Activated CD8-positive, alpha-beta memory T cell treated with anti-CD3 and anti-CD28 coated beads, Interleukin-2, amount 10 ng/mL, durations not matched to agents 7 days and 5 days (primary cell): ENCODE measurements at regions not wholly inside any gene's neighbourhood (a gene's known extent, or its start where the extent isn't known, plus 50 kb on each side); places are given as distances from the start of the nearest gene placed in this dataset.

Experiments used
- ATAC-seq: fragments of 150-1000 bp; cut with Tn5 transposase; one replicate; pipeline ENCODE4 v1.10.0; 2021; ENCODE audit warnings: moderate library complexity
- CTCF ChIA-PET: fragments of 350-600 bp; sonication (Branson Sonifier 250); formaldehyde crosslinking; loops from one replicate; lab custom pipeline; 2021; ENCODE audit warnings: antibody characterized with exemption; lab: Charles Lee
- DNase-seq: peaks from one replicate; pipeline ENCODE4 v3.0.0-alpha.2; 2020
- H3K27ac Mint-ChIP-seq: one replicate; pipeline ENCODE4 v1.8.0; 2021; ENCODE audit warnings: mild to moderate bottlenecking, mixed read lengths
- H3K27me3 Mint-ChIP-seq: one replicate; pipeline ENCODE4 v1.8.0; 2021; ENCODE audit warnings: mixed read lengths
- H3K36me3 Mint-ChIP-seq: one replicate; pipeline ENCODE4 v1.8.0; 2021; ENCODE audit warnings: mild to moderate bottlenecking, mixed read lengths
- H3K4me1 Mint-ChIP-seq: one replicate; pipeline ENCODE4 v1.8.0; 2021; ENCODE audit warnings: mixed read lengths
- H3K4me3 Mint-ChIP-seq: one replicate; pipeline ENCODE4 v1.8.0; 2021; ENCODE audit warnings: mild to moderate bottlenecking, moderate library complexity, mixed read lengths
- H3K9me3 Mint-ChIP-seq: one replicate; pipeline ENCODE4 v1.8.0; 2022; ENCODE audit warnings: low read depth, mixed read lengths

DNA sequence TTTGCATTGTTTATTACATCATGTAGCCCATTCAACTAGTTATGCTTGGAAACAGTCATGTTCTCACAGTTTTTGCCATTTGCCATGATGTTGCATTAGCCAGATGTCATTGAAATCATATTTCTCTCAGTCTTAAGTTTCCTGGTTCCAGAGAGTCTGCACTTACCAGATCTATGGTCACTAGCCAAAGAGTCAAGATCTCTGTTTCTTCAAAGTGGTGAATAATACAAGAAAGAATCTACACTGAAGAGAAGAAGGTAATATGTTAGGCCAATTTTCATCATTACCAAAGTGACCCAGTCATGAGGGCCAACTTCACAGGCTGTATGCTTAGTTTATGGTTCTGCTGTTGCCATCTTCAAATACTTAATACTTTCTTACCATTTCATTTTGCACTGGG is 89.0 kb upstream of the PHYHIPL start:
- CTCF ChIA-PET, result no interaction called here
- H3K9me3 Mint-ChIP-seq, result peaks cover 6% of the 10 kb centered on the region
- ATAC-seq, result no peak
- no peak overlapping the region for H3K4me3 Mint-ChIP-seq
- H3K27ac Mint-ChIP-seq, result no peak overlapping the region
- DNase-seq, result no peak
- H3K36me3 Mint-ChIP-seq, result no peaks in the 10 kb centered on the region
- H3K4me1 Mint-ChIP-seq, result no peaks in the 10 kb centered on the region
- no peaks in the 10 kb centered on the region for H3K27me3 Mint-ChIP-seq

DNA sequence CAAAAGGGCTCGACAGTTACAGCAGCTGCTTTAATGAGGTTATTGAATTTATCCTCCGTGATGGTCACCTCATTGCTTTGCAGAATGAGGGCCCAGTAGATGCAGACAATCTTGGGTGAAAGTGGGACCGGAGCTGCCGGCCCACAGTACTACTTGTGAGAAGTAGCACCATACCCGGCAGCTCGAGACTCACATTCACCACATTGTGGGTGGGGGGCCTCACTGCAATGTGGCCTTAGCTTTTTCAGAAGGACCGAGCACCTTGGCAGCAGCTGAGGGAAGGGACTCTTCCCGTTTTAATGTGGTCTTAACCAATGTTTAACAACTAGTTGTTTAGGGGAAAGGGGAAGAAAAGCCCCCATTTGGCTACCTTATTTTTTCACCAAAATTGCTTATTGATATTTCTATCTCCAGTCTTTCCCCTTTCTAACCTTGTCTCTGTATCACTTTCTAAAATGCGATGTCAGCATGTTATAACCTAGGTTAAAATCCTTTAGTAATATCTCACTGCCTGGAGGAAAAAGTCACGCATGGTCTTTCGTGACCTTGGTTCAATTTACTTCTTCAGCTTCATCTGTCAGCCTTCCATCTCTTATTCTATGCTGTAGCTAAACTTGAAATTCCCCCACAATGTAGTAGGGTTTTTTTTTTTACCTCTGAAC is 87.4 kb upstream of the PHYHIPL start:
- ATAC-seq (no peak), DNase-seq (no peak)
- CTCF ChIA-PET, result no interaction called here
- H3K27ac Mint-ChIP-seq, result no peak overlapping the region
- peaks cover 6% of the 10 kb centered on the region for H3K9me3 Mint-ChIP-seq
- no peaks in the 10 kb centered on the region for H3K27me3 Mint-ChIP-seq
- H3K4me3 Mint-ChIP-seq, result no peak overlapping the region
- no peaks in the 10 kb centered on the region for H3K4me1 Mint-ChIP-seq
- no peaks in the 10 kb centered on the region for H3K36me3 Mint-ChIP-seq

DNA sequence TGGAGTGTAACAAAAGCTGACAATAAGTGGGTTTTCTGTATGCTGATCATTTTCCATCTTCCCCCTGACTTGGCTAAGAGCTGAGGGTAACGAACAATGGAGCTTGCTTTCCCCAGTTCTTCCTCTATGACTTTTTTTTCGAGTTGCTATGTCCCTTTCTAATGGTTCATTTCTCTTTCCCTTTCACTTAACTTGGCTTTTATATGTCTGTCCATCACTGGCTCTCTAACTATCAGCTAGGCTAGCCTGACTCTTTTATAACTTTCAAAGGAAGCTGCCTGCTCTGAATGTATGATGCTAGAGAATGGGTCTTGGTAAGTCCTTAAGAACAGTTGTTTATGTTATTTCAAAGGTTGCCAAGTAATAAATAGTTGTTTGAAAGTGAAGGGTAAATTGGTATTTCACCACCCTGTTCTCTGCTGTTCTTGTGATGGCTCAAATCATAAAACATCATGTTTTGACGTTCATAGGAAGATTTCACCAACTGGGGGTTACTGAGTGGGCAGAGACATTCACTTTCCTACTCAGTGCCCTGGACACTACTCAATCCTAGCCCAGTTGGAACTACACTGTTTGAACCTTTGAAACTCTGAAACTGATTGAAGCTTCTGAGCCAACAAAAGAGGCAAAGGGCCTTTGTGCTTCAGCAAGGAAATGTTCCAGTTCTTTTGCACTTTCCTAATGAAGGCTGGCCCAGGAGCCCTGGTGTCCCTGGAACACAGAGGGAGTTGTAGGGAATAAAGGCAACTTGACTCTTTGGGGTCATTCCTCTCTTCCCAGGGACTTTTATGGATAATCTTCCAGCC is 85.4 kb upstream of the PHYHIPL start:
- CTCF ChIA-PET, result no interaction called here
- no peak for DNase-seq

DNA sequence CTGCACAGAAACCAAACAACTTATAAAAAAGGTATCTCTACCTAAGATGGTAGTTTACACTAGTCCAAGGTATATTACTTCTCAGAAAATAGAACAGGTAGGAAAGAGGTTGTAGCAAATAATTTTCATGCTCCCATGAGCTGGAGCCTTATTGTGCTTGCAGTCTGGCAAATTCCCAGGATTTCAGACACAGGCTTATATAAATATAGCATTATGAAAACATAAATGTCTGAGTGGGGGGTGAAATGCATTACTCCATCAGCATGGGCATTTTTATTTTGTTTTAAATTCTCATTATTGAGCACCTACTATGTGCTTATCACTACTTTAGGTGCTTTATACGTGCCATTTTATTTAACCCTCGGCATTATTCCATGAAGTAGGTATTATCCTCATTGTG is 83.0 kb upstream of the PHYHIPL start:
- H3K27ac Mint-ChIP-seq, result no peak overlapping the region
- no peaks in the 10 kb centered on the region for H3K27me3 Mint-ChIP-seq
- H3K36me3 Mint-ChIP-seq, result no peaks in the 10 kb centered on the region
- no peak overlapping the region for H3K4me3 Mint-ChIP-seq
- ATAC-seq, result no peak
- no peak for DNase-seq
- peaks cover 4% of the 10 kb centered on the region for H3K9me3 Mint-ChIP-seq
- CTCF ChIA-PET, result no interaction called here
- H3K4me1 Mint-ChIP-seq, result no peaks in the 10 kb centered on the region

More for the DNA sequence above, 85.4 kb upstream of the PHYHIPL start:
- H3K27me3 Mint-ChIP-seq, result no peaks in the 10 kb centered on the region
- H3K9me3 Mint-ChIP-seq, result peaks cover 9% of the 10 kb centered on the region
- no peak for ATAC-seq
- no peaks in the 10 kb centered on the region for H3K36me3 Mint-ChIP-seq
- no peaks in the 10 kb centered on the region for H3K4me1 Mint-ChIP-seq
- H3K4me3 Mint-ChIP-seq, result no peak overlapping the region
- no peak overlapping the region for H3K27ac Mint-ChIP-seq

DNA sequence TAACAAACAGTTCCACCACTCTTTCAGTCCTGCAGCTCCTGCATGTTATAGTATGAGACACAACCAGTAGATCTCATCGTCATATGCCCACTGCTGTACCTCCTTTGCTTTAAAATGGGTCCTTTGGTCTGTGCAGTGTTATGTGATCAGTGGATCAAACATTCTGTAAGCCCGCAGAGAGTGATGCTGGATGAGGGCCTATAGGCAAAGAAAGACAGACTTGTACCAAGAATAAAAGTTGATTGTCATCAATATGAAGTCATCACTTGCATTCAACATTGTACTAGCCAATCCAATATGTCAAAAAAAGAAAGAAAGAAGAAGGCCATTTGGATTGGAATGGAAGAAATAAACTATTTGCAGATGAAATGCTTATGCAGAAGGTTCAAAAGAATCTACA is 79.8 kb upstream of the PHYHIPL start:
- no peaks in the 10 kb centered on the region for H3K4me1 Mint-ChIP-seq
- CTCF ChIA-PET, result no interaction called here
- H3K36me3 Mint-ChIP-seq, result no peaks in the 10 kb centered on the region
- peaks cover 4% of the 10 kb centered on the region for H3K9me3 Mint-ChIP-seq
- no peaks in the 10 kb centered on the region for H3K27me3 Mint-ChIP-seq
- DNase-seq, result no peak
- no peak overlapping the region for H3K27ac Mint-ChIP-seq
- no peak for ATAC-seq
- no peak overlapping the region for H3K4me3 Mint-ChIP-seq

DNA sequence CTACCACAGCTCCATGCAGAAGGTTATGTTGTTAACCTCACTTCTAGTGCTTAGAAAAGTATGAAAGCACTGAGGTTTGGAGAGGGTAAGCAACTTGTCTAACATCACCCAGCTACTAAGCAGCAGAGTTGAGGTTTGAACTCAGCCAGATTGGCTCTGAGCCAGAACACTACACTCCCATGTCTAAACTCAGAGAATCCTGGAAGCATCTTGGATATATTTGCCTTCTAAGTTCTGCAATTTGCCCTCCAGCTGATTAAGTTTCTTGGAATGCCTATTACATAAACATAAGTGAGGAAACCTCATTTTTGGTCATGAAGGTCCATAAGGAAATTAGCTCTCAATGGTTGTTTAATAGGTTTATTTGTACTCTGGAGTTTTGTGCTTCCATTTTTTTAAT is 78.1 kb upstream of the PHYHIPL start:
- Mint-ChIP-seq H3K4me3 (no peak overlapping the region), H3K9me3 (peaks cover 4% of the 10 kb centered on the region), H3K4me1 (no peaks in the 10 kb centered on the region), H3K36me3 (no peaks in the 10 kb centered on the region), H3K27ac (no peak overlapping the region), H3K27me3 (no peaks in the 10 kb centered on the region)
- CTCF ChIA-PET, result no interaction called here
- ATAC-seq (no peak), DNase-seq (no peak)

DNA sequence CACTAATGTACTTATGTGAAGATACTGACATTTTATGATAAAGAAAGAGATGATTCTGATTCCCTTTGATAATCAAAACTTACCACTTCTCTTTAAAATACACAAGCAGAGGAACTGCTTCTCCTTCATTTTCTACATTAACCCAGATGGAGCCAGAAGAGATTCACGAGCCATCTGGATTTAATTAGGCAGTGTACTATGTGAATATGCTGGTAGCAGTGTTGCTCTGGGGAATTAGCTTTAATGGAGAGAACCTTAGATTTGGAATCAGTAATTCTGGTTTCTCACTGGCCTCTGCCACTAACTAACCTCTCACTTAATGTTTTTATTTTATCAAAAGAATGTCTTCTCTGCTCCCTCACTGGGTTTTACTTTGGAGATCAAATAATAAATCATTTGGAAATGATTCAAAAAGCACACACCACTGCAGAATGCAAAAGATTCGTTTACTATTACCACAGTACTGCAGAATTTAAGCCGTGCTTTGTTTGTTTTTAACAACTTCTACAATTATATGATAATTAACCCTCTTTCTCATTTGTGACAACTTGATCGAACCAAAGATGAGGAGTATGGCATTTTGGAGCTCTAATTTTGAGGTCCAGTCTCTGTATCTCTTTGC is 77.5 kb upstream of the PHYHIPL start:
- H3K36me3 Mint-ChIP-seq, result no peaks in the 10 kb centered on the region
- ATAC-seq (no peak), DNase-seq (no peak)
- H3K27ac Mint-ChIP-seq, result no peak overlapping the region
- H3K4me3 Mint-ChIP-seq, result no peak overlapping the region
- H3K4me1 Mint-ChIP-seq, result no peaks in the 10 kb centered on the region
- H3K27me3 Mint-ChIP-seq, result no peaks in the 10 kb centered on the region
- H3K9me3 Mint-ChIP-seq, result peaks cover 4% of the 10 kb centered on the region
- CTCF ChIA-PET, result no interaction called here

DNA sequence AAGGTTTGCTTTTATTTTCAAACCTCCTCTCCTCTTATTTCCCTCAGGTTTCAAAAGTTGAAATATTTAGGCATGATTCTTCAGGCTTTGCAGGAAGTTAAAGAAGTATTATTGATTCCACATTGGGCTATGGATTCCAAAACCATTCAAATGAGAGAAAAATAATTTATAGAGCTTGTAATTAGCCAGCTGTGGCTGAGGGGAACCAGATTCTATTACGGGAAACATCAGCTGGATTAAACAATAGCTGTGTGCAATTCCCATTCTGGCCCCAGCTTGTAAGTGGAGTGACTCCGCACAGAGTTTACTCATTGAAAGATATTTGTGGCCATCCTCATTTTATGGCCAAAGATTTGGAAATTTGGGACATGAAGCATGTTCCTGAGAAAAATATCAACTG is 77.0 kb upstream of the PHYHIPL start:
- ATAC-seq (no peak), DNase-seq (no peak)
- CTCF ChIA-PET, result no interaction called here
- no peak overlapping the region for H3K4me3 Mint-ChIP-seq
- peaks cover 5% of the 10 kb centered on the region for H3K9me3 Mint-ChIP-seq
- H3K4me1 Mint-ChIP-seq, result no peaks in the 10 kb centered on the region
- no peak overlapping the region for H3K27ac Mint-ChIP-seq
- no peaks in the 10 kb centered on the region for H3K36me3 Mint-ChIP-seq
- H3K27me3 Mint-ChIP-seq, result no peaks in the 10 kb centered on the region

DNA sequence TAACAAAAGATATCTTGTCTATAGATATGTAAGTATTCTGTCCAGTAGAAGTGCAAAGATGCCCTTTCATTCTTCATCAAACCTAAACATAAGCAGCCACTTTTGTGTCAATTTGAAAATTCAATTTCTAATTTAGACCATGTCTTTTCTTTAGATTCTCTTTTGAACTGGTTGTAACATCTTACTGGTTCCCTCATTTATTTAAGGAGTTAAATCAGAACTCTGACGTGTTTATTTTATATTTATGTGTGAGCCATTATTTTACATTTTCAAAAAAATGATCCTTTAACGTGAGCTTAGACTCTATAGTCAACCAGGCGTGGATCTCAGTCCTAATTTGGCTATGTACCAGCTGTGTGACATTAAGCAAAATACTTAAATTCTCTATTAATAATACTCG is 74.0 kb upstream of the PHYHIPL start:
- ATAC-seq (no peak), DNase-seq (no peak)
- CTCF ChIA-PET, result no interaction called here
- no peak overlapping the region for H3K27ac Mint-ChIP-seq
- peaks cover 2% of the 10 kb centered on the region for H3K9me3 Mint-ChIP-seq
- no peak overlapping the region for H3K4me3 Mint-ChIP-seq
- H3K36me3 Mint-ChIP-seq, result no peaks in the 10 kb centered on the region
- H3K27me3 Mint-ChIP-seq, result no peaks in the 10 kb centered on the region
- no peaks in the 10 kb centered on the region for H3K4me1 Mint-ChIP-seq

DNA sequence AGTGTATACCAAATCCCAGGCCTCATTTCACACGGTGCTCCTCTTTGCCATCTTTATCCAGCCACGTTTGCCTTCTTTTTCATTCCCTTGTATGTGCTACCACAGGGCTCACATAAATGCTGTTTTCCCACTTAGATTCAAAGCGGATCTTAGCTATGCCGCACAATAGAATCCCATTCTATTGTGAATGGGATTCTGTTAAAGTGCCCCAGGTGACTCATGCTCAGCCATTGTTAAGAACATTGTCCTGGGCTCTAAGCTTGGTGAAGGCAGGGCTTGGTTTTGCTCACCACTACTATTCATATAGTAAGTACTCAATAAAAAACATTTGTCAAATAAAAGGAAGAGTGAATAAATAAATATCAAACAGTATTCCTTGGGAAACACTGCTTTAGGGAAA is 72.3 kb upstream of the PHYHIPL start:
- Mint-ChIP-seq H3K4me3 (no peak overlapping the region), H3K9me3 (peaks cover 2% of the 10 kb centered on the region), H3K36me3 (no peaks in the 10 kb centered on the region), H3K4me1 (no peaks in the 10 kb centered on the region), H3K27me3 (no peaks in the 10 kb centered on the region), H3K27ac (no peak overlapping the region)
- ATAC-seq, result no peak
- no peak for DNase-seq
- CTCF ChIA-PET, result no interaction called here

DNA sequence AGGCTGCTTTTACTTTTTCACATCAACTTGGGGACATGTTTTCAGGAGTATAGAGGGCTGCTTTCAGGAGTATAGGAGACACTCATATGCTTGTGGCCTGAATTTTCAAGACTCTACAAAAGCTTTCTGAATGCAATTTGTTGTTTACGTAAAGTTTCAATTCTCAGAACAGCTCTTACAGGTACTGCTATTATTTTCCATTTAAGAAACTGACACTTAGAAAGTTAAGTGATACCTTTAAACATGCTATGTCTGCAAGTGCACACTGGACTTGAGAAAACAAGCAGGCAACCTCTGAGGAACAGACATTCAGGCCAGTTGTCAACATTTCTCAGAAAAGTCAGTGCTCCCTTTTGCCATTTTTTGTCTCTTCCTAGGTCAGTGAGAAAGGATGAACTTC is 70.0 kb upstream of the PHYHIPL start:
- H3K4me3 Mint-ChIP-seq, result no peak overlapping the region
- H3K27ac Mint-ChIP-seq, result no peak overlapping the region
- DNase-seq, result no peak
- H3K4me1 Mint-ChIP-seq, result no peaks in the 10 kb centered on the region
- no peaks in the 10 kb centered on the region for H3K27me3 Mint-ChIP-seq
- peaks cover 2% of the 10 kb centered on the region for H3K9me3 Mint-ChIP-seq
- CTCF ChIA-PET, result no interaction called here
- H3K36me3 Mint-ChIP-seq, result no peaks in the 10 kb centered on the region
- no peak for ATAC-seq

DNA sequence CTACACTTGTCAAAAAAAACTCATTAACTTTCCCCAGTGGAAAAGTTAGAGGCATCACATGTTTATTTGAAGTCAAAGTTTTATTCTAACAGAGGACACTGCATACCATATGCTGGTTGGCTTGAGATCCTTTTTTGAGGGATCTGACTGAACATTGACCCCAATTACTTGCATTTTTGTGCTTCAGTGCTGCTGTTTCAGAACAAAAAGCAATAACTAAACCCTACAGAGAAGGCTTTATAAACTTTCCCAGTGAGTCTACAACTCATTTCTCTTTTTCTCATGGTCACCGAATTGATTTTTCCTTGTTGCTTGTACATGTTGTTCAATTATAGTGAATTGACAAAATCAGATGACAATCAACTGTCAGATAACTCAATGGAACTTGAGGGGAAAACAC is 69.3 kb upstream of the PHYHIPL start:
- Mint-ChIP-seq H3K27ac (no peak overlapping the region), H3K27me3 (no peaks in the 10 kb centered on the region), H3K4me1 (no peaks in the 10 kb centered on the region), H3K36me3 (no peaks in the 10 kb centered on the region), H3K9me3 (peaks cover 2% of the 10 kb centered on the region), H3K4me3 (no peak overlapping the region)
- ATAC-seq (no peak), DNase-seq (no peak)
- CTCF ChIA-PET, result no interaction called here

DNA sequence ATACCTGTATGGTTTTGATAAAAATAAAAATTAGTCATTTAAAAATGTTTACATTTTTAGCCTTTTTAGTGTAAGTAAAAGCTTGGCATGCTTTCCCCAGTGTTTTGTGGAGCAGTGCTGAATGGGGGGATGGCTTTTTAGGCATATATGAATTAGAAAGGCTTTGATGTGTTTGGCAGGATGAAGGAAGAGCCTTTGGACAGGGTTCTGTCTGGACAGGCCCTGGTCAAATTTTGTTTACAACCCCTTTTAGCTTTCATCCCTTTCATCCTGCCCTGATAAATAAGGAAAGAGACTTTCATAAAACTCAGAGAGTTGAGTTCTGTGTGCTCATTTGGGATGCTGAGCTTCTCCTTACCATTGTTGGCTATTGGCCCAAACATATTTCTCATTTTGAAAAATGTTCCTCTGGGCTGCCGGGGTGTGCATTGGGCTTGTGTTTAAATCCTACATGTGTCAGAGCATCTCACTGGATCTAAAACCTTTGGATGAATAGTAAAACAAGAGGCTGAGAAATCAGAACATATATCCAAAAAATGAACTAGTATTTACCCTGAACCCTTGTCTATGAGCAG is 68.1 kb upstream of the PHYHIPL start:
- Mint-ChIP-seq H3K27ac (no peak overlapping the region), H3K4me1 (no peaks in the 10 kb centered on the region), H3K4me3 (no peak overlapping the region), H3K36me3 (no peaks in the 10 kb centered on the region), H3K9me3 (peaks cover 2% of the 10 kb centered on the region), H3K27me3 (no peaks in the 10 kb centered on the region)
- CTCF ChIA-PET, result no interaction called here
- no peak for ATAC-seq
- no peak for DNase-seq

DNA sequence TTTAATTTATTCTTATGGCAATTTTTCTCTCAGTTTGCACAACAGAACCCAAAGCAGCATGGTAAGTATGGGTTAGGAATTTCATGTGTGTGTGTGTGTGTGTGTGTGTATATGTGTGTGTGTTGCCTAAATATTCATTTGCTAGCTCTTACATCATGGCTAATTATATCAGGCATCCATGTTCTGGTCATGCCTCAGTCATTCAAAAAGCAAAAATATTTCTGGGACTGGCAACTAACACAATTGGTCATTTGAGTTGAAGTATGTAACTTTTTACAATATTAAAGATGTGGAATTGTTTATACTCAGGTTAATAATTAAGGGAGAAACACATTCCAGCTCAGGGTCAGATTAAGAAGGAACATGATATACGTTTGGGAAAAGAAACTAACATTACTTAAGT is 67.6 kb upstream of the PHYHIPL start:
- CTCF ChIA-PET, result no interaction called here
- DNase-seq (no peak), ATAC-seq (no peak)
- Mint-ChIP-seq H3K9me3 (peaks cover 2% of the 10 kb centered on the region), H3K27me3 (no peaks in the 10 kb centered on the region), H3K4me3 (no peak overlapping the region), H3K27ac (no peak overlapping the region), H3K36me3 (no peaks in the 10 kb centered on the region), H3K4me1 (no peaks in the 10 kb centered on the region)
